Stimulated activated naive CD8-positive, alpha-beta T cell treated with anti-CD3 and anti-CD28 coated beads, Interleukin-15, amount 100 ng/mL, for 72 hours (primary cell): ENCODE measurements at regions not wholly inside any gene's neighbourhood (a gene's known extent, or its start where the extent isn't known, plus 50 kb on each side); places are given as distances from the start of the nearest gene placed in this dataset.
"Not testable (repeated sequence)": the region's sequence is repeated elsewhere in the genome, so short reads cannot be mapped to it uniquely, and the experiment has no call there.

Experiments
- ATAC-seq: fragments of 150-1000 bp; cut with Tn5 transposase; 2 replicates; pipeline ENCODE4 v1.10.0; 2021; ENCODE audit warnings: mild to moderate bottlenecking, moderate library complexity
- DNase-seq, 2 donors: peaks; one replicate each; pipeline ENCODE4 v3.0.0; 2021 to 2022
- H3K27ac Mint-ChIP-seq, 2 donors: one replicate each; pipeline ENCODE4 v1.8.0; 2022; ENCODE audit warnings: mild to moderate bottlenecking in 2 of 2, mixed read lengths in 2 of 2, moderate library complexity in 2 of 2
- H3K27me3 Mint-ChIP-seq: one replicate; pipeline ENCODE4 v1.8.0; 2022; ENCODE audit warnings: mixed read lengths
- H3K4me1 Mint-ChIP-seq: one replicate; pipeline ENCODE4 v1.8.0; 2022; ENCODE audit warnings: mild to moderate bottlenecking, mixed read lengths
- H3K4me3 Mint-ChIP-seq, 2 donors: one replicate each; pipeline ENCODE4 v1.8.0; 2022; ENCODE audit warnings: mild to moderate bottlenecking in 2 of 2, mixed read lengths in 2 of 2, moderate library complexity in 1 of 2
- H3K9me3 Mint-ChIP-seq, 2 donors: one replicate each; pipeline ENCODE4 v1.8.0; 2022; ENCODE audit warnings: mixed read lengths in 2 of 2

GRCh38 chr13:109954441-109954840 lies 168.1 kb upstream of the IRS2 start:
- no peak overlapping the region for H3K4me3 Mint-ChIP-seq
- ATAC-seq (no peak), DNase-seq (no peak)
- H3K9me3 Mint-ChIP-seq: peaks cover 12 to 21% of the 10 kb centered on the region in 2 donors
- no peak overlapping the region for H3K27ac Mint-ChIP-seq
- H3K4me1 Mint-ChIP-seq: no peaks in the 10 kb centered on the region
- H3K27me3 Mint-ChIP-seq: no peaks in the 10 kb centered on the region

DNA sequence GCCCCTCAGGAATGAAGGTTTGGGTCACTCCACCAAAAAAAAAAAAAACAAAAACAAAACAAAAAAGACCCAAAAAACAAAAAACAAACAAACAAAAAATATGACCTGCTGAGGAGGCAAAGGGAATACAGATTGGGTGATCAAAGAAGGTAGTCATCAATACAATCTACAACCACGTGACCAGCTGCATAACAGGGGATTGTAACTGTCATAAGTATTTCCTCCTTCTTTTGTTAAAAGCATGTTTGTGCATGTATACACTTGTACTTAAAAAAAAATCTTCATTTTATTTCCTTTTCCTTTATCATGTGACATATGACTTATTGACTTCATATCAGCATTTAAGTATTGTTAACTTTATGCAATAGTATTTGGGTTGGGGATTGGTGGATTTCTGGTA lies 165.1 kb upstream of the IRS2 start:
- no peak overlapping the region for H3K27ac Mint-ChIP-seq
- H3K4me1 Mint-ChIP-seq: no peaks in the 10 kb centered on the region
- ATAC-seq (no peak), DNase-seq (no peak)
- peaks cover 10% of the 10 kb centered on the region for H3K27me3 Mint-ChIP-seq
- H3K9me3 Mint-ChIP-seq: peaks cover 0 to 6% of the 10 kb centered on the region in 2 donors
- no peak overlapping the region for H3K4me3 Mint-ChIP-seq

- no peak for DNase-seq
- H3K4me3 Mint-ChIP-seq: no peak overlapping the region
- no peak overlapping the region for H3K27ac Mint-ChIP-seq
- no peak for ATAC-seq
- H3K9me3 Mint-ChIP-seq: peaks cover 0 to 6% of the 10 kb centered on the region in 2 donors
- peaks cover 15% of the 10 kb centered on the region for H3K27me3 Mint-ChIP-seq
- no peaks in the 10 kb centered on the region for H3K4me1 Mint-ChIP-seq
Observed at GRCh38 chr13:109949397-109949796, 163.0 kb upstream of the IRS2 start.

GRCh38 chr13:109947006-109947405 lies 160.6 kb upstream of the IRS2 start:
- H3K9me3 Mint-ChIP-seq: peaks cover 0 to 6% of the 10 kb centered on the region in 2 donors
- peaks cover 15% of the 10 kb centered on the region for H3K27me3 Mint-ChIP-seq
- no peak overlapping the region for H3K4me3 Mint-ChIP-seq
- no peak overlapping the region for H3K27ac Mint-ChIP-seq
- no peaks in the 10 kb centered on the region for H3K4me1 Mint-ChIP-seq
- no peak for DNase-seq
- ATAC-seq: no peak

GRCh38 chr13:109945206-109945960 lies 159.0 kb upstream of the IRS2 start:
- Mint-ChIP-seq H3K4me3 (no peak overlapping the region), H3K4me1 (no peaks in the 10 kb centered on the region), H3K27ac (no peak overlapping the region), H3K9me3 (no peaks in the 10 kb centered on the region), H3K27me3 (peaks cover 15% of the 10 kb centered on the region)
- DNase-seq (no peak), ATAC-seq (no peak)

- H3K9me3 Mint-ChIP-seq: no peaks in the 10 kb centered on the region
- H3K4me1 Mint-ChIP-seq: no peaks in the 10 kb centered on the region
Observed at GRCh38 chr13:109941951-109942350, 155.6 kb upstream of the IRS2 start.

DNA sequence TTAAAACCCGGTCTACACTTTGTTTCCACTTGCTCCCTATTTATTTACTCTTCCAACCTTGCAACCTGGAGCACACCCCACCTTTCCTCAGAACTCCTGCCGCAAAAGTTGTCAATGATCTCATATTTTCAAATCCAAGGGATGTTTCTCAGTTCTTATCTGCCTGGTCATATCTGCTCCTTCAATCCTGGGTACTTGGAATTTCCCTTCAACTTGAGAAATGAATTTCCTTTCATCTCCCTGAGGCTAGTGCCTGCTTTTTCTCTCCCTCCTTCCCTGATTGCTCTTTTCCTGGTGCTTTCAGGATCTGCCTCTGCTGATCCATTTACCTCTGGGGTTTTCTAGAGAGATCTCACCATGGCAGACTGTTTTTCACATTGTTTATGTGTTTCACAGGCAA lies 154.8 kb upstream of the IRS2 start:
- no peaks in the 10 kb centered on the region for H3K9me3 Mint-ChIP-seq
- H3K27me3 Mint-ChIP-seq: peaks cover 2% of the 10 kb centered on the region
- no peak overlapping the region for H3K4me3 Mint-ChIP-seq
- ATAC-seq: no peak
- no peak for DNase-seq
- no peaks in the 10 kb centered on the region for H3K4me1 Mint-ChIP-seq
- H3K27ac Mint-ChIP-seq: no peak overlapping the region

More at GRCh38 chr13:109941951-109942350, 155.6 kb upstream of the IRS2 start:
- ATAC-seq: no peak
- H3K4me3 Mint-ChIP-seq: no peak overlapping the region
- H3K27ac Mint-ChIP-seq: no peak overlapping the region
- no peak for DNase-seq
- peaks cover 9% of the 10 kb centered on the region for H3K27me3 Mint-ChIP-seq

GRCh38 chr13:109940637-109941036 lies 154.3 kb upstream of the IRS2 start:
- no peak overlapping the region for H3K27ac Mint-ChIP-seq
- H3K9me3 Mint-ChIP-seq: no peaks in the 10 kb centered on the region
- DNase-seq (no peak), ATAC-seq (no peak)
- H3K4me3 Mint-ChIP-seq: no peak overlapping the region
- H3K4me1 Mint-ChIP-seq: no peaks in the 10 kb centered on the region
- no peaks in the 10 kb centered on the region for H3K27me3 Mint-ChIP-seq

DNA sequence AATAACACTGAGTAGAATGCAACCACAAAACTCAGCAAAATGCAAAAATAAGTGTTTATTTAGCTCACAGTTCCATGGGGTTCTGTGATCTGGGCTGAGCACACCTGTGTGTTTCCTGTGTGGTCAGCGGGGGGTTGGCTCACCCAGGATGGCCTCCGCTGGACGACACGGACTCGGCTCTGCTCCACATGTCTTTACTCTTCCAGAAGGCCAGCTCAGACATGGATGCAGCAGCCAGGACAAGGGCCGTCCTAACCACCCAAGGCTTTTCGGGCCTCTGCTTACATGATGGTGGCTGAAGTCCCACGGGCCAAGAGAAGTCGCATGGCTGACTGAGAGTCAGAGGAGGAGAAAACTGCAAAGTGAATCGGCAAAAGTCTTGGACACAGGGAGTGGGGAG lies 153.5 kb upstream of the IRS2 start:
- no peak for ATAC-seq

DNA sequence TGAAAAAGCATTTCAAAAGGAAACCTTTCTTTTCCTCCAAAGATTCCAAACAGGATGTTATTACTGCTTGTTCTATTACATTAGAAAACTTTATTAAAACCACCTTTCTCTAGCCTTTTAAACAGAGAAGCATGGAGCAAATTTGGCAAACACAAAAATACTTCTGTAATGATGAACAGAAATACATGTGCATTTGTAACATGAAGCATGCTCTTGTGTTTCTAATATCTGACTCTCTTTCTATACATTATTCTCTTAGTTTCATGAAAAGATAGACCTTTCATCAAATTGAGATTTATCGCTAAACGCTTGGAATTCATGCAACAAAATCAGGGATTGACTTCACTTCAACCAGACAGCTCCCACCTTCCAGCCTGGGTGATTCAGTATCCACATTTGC lies 152.8 kb upstream of the IRS2 start:
- H3K27ac Mint-ChIP-seq: no peak overlapping the region
- no peaks in the 10 kb centered on the region for H3K4me1 Mint-ChIP-seq
- peaks cover 0 to 6% of the 10 kb centered on the region in 2 donors for H3K9me3 Mint-ChIP-seq
- H3K27me3 Mint-ChIP-seq: no peaks in the 10 kb centered on the region
- DNase-seq (no peak), ATAC-seq (no peak)
- H3K4me3 Mint-ChIP-seq: no peak overlapping the region

More for the DNA sequence above, 153.5 kb upstream of the IRS2 start:
- no peak for DNase-seq
- Mint-ChIP-seq H3K27ac (no peak overlapping the region), H3K9me3 (no peaks in the 10 kb centered on the region), H3K27me3 (no peaks in the 10 kb centered on the region), H3K4me1 (no peaks in the 10 kb centered on the region), H3K4me3 (no peak overlapping the region)

DNA sequence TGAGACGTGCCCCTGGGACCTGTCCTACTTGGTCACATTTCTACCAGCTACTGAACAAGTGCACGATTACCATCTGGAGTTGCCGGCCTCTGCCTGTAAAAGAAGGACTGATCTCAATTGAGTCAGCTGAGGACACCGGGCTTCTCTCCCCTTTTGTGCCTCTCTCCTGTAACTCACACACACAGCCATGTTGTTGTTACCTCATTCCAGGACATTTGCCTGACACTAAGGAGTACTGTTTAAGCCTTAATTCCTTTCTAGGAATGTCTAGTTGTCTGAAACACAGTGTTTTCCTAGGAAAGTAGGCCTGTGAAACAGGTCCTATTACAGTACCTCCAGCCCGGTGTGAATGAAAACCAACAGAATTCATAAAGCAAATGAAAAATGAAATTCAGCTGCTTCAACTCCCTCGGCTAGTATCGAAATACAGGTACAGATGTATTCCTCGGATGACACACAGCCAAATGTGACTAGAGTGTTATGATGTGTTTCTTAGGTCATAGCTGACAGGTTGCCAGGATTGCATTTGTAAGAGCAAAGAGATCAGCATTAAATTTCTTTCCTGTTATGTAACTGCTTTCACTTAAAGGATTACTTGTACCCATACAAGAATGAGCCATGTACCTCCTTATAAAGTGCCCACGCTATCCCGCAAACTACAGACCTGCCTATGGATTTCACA lies 152.0 kb upstream of the IRS2 start:
- Mint-ChIP-seq H3K9me3 (peaks cover 0 to 6% of the 10 kb centered on the region in 2 donors), H3K4me3 (no peak overlapping the region), H3K27ac (no peak overlapping the region), H3K4me1 (no peaks in the 10 kb centered on the region), H3K27me3 (no peaks in the 10 kb centered on the region)
- ATAC-seq (no peak), DNase-seq (no peak)

- not testable (repeated sequence) for ATAC-seq, H3K4me1 Mint-ChIP-seq, H3K4me3 Mint-ChIP-seq, H3K9me3 Mint-ChIP-seq, DNase-seq, H3K27me3 Mint-ChIP-seq, H3K27ac Mint-ChIP-seq
Observed at GRCh38 chr13:109934520-109934919, 148.1 kb upstream of the IRS2 start.

DNA sequence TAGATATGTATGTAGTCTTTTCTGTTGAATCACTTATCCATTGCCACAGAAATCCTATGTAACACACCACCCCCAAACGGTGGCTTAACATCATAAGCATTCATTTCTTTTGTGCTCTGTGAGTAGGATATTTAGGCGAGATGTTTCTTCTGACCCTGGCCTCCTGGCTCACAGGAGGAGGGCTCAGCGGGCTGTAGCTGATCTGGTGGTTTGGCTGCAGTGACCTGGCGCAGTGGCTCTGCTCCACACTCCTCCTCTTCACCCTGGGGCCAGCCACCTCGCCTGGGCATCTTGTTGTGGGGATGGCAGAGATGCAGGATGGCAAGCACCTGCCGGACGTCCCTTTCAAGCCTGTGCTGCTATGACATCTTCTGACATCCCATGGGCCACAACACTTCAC lies 147.1 kb upstream of the IRS2 start:
- H3K4me1 Mint-ChIP-seq: no peaks in the 10 kb centered on the region
- no peaks in the 10 kb centered on the region for H3K27me3 Mint-ChIP-seq
- no peak for DNase-seq
- H3K27ac Mint-ChIP-seq: no peak overlapping the region
- no peak overlapping the region for H3K4me3 Mint-ChIP-seq
- H3K9me3 Mint-ChIP-seq: peaks cover 0 to 6% of the 10 kb centered on the region in 2 donors
- no peak for ATAC-seq

DNA sequence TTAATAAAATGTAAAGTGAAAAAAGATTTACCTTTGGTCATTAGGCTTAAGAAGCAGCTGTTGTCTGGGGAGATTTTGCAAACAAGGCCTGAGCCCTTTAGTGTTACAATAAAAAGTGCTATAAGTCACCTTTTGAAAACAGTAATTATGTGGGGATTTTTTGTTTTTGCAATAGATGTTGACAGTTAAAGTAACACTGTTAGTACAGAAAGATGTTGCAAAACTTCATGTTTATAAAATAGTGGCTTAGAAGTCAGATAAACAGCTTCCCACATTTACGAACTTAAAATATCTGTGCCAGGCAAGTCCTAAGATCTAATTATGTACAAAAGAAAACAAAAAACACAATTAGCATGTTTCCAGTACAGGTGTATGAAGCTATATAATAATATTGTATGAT lies 138.0 kb upstream of the IRS2 start:
- no peaks in the 10 kb centered on the region for H3K4me1 Mint-ChIP-seq
- H3K9me3 Mint-ChIP-seq: no peaks in the 10 kb centered on the region
- DNase-seq (no peak), ATAC-seq (no peak)
- H3K27me3 Mint-ChIP-seq: no peaks in the 10 kb centered on the region
- no peak overlapping the region for H3K27ac Mint-ChIP-seq
- H3K4me3 Mint-ChIP-seq: no peak overlapping the region

DNA sequence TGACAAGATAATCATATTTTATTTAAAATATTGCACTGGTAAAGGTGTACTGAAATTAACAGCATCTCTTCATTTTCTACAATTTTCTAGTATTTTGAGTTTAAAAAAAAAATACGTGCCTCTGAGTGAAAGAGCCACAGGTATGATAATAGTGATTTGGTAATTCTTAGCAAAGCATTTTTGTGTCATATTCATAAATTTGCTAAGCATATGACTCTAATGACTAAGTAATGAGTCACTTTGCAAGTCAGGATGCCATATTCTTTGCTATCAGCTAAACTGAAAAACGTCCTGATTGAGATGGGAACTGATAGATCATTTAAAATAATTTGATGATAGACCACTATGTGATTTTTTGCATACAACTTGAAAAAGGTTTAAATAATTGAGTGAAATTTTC lies 136.1 kb upstream of the IRS2 start:
- no peak for ATAC-seq
- Mint-ChIP-seq H3K27ac (no peak overlapping the region), H3K27me3 (no peaks in the 10 kb centered on the region), H3K9me3 (no peaks in the 10 kb centered on the region), H3K4me1 (no peaks in the 10 kb centered on the region), H3K4me3 (no peak overlapping the region)
- no peak for DNase-seq

DNA sequence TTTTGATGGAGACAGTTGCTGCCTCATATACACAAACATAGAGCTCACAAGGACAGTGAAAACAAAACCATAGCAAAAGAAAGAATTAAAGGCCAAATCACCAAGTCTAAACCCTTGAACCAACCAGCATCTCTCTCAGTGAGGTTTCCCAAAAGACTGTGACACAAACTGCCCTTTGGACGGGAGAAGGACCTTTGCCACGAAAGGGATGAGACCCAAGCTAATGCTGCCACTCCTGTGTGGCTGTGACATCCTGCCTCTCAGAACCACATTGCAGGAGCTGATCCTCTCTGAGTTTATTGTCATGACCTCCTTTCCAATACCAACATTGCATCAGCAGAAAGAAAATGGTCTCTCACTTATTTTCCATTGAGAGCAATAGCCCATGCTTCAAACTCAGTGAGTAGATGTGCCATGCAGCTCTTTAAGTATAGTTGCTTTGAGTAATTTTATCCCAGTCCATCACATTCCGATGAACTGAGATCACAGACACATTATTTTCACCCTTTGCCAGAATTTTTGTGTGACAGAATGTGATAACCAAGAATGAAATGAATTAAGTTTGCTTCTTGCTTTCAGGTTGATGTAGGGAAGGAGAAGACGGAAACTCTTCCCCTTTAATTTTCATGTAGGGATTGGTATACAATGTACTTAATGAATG lies 133.5 kb upstream of the IRS2 start:
- Mint-ChIP-seq H3K4me3 (no peak overlapping the region), H3K9me3 (no peaks in the 10 kb centered on the region), H3K4me1 (no peaks in the 10 kb centered on the region), H3K27me3 (no peaks in the 10 kb centered on the region), H3K27ac (no peak overlapping the region)
- no peak for DNase-seq
- no peak for ATAC-seq
